HEK293T (cell line): ENCODE measurements at regions not wholly inside any gene's neighbourhood (a gene's known extent, or its start where the extent isn't known, plus 50 kb on each side); places are given as distances from the start of the nearest gene placed in this dataset.

Experiments used
- ARNT ChIP-seq: fragments of 450-650 bp; IDR thresholded peaks from 2 replicates; pipeline ENCODE4 v1.6.1; 2017; ENCODE audit warnings: mild to moderate bottlenecking
- CTBP1 ChIP-seq: fragments of 450-650 bp; IDR thresholded peaks from 2 replicates; pipeline ENCODE4 v1.6.1; 2016; ENCODE audit warnings: borderline replicate concordance
- ELF4 ChIP-seq: fragments of 450-650 bp; IDR thresholded peaks from 2 replicates; pipeline ENCODE4 v1.6.1; 2017; ENCODE audit warnings: antibody characterized with exemption
- HDGF ChIP-seq: fragments of 450-650 bp; IDR thresholded peaks from 2 replicates; pipeline ENCODE4 v1.6.1; 2017; ENCODE audit warnings: antibody characterized with exemption, borderline replicate concordance
- SP1 ChIP-seq: fragments of 450-650 bp; IDR thresholded peaks from 2 replicates; pipeline ENCODE4 v1.6.1; 2017
- SUZ12 ChIP-seq: fragments of 450-650 bp; IDR thresholded peaks from 2 replicates; pipeline ENCODE4 v1.6.1; 2016; ENCODE audit warnings: mild to moderate bottlenecking

DNA sequence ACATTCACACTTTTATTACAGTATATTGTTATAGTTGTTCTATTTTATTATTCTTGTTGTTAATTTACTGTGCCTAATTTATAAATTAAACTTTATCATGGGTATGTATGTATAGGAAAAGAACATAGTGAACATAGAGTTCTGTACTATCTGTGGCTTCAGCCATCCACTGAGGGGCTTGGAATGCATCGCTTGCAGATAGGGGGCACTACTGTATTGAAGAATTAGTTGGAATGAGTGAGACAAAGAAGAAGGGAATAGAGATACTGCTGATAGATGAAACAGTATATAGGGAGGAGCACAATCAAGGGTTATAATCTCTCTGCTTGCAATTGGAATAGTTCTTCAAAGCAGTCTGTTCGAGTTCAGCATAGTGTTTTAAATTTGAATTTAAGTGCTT is 432.2 kb downstream of the RAB38 start:
- no peak for TF ChIP-seq HDGF
- no peak for TF ChIP-seq SP1
- TF ChIP-seq CTBP1 = no peak
- TF ChIP-seq SUZ12 = no peak
- no peak for TF ChIP-seq ARNT
- no peak for TF ChIP-seq ELF4
